OCI-LY3 (cell line): ENCODE measurements at regions not wholly inside any gene's neighbourhood (a gene's known extent, or its start where the extent isn't known, plus 50 kb on each side); places are given as distances from the start of the nearest gene placed in this dataset.

Experiments used
- H2AFZ ChIP-seq: fragments of 200-600, 300-600 bp; shearing (Covaris generic); 2 replicates; pipeline ENCODE4 v1.6.0; 2014; ENCODE audit warnings: antibody characterized with exemption, low read depth, low read length
- H3K27ac ChIP-seq: fragments of 200-600, 300-600 bp; sonication (generic); 2 replicates; pipeline ENCODE4 v1.5.1; 2014; ENCODE audit warnings: mild to moderate bottlenecking, low read length, moderate library complexity, mixed read lengths
- H3K27me3 ChIP-seq: fragments of 200-600, 300-600 bp; sonication (generic); 2 replicates; pipeline ENCODE4 v1.6.1; 2014; ENCODE audit warnings: low read depth, low read length, mixed read lengths
- H3K36me3 ChIP-seq: fragments of 200-600, 300-600 bp; sonication (generic); replicated peaks from 2 replicates; pipeline ENCODE3; 2014; ENCODE audit warnings: low read depth, low read length, mixed read lengths
- H3K4me1 ChIP-seq: fragments of 300-600, 200-600 bp; sonication (generic); 2 replicates; pipeline ENCODE4 v1.6.1; 2014; ENCODE audit warnings: low read length, mixed read lengths
- H3K4me2 ChIP-seq: fragments of 200-600, 300-600 bp; sonication (generic); 2 replicates; pipeline ENCODE4 v1.6.1; 2014; ENCODE audit warnings: low read length, mixed read lengths
- H3K4me3 ChIP-seq: fragments of 300-600, 200-600 bp; sonication (generic); 2 replicates; pipeline ENCODE4 v1.5.1; 2014; ENCODE audit warnings: antibody characterized with exemption, mild to moderate bottlenecking, low read length, moderate library complexity
- H3K79me2 ChIP-seq: fragments of 300-600, 200-600 bp; shearing (Covaris generic); 2 replicates; pipeline ENCODE4 v1.6.1; 2014; ENCODE audit warnings: mild to moderate bottlenecking, low read length, mixed read lengths
- H3K9ac ChIP-seq: fragments of 300-600, 200-600 bp; shearing (Covaris generic); 2 replicates; pipeline ENCODE4 v1.6.0; 2014; ENCODE audit warnings: mild to moderate bottlenecking, low read length, moderate library complexity
- H3K9me3 ChIP-seq: fragments of 200-600, 300-600 bp; shearing (Covaris generic); 2 replicates; pipeline ENCODE4 v1.6.1; 2014; ENCODE audit warnings: low read length, mixed read lengths; ENCODE audit not compliant: insufficient read depth
- H4K20me1 ChIP-seq: fragments of 200-600, 300-600 bp; sonication (generic); 2 replicates; pipeline ENCODE4 v1.6.1; 2016; ENCODE audit warnings: low read length, mixed read lengths; ENCODE audit not compliant: insufficient read depth
- EZH2phosphoT487 ChIP-seq: fragments of 200-600 bp; shearing (Covaris generic); IDR thresholded peaks from 2 replicates; pipeline ENCODE4 v1.6.1; 2018; ENCODE audit warnings: antibody characterized with exemption, mixed run types, low read depth
- TF ChIP-seq, protein P1 (sequence below): fragments of 200-600, 300-600 bp; sonication (generic); IDR thresholded peaks from 2 replicates; pipeline ENCODE4 v1.5.1; 2014; ENCODE audit warnings: antibody characterized with exemption, low read length, low read depth

DNA sequence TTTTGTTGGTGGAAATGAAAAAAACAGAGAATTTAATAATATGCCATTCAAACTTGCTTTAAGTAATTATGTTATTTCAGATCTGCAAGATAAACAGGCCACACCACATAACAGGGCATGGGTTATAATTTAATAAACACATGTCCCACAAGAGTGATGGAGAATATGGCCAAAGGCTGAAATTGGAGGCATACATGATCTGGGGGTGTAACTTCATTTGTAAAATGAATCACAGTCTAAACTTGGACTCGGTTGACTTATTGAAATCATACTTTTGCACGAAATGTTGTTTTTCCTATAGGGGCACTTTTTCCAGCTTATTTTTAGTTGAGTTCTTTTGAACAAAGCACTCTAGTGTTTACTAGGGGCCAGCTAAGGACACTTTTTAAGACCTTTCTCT, 151.6 kb downstream of the TMEM26 start:
- Histone ChIP-seq H3K4me3 (no peak overlapping the region), H4K20me1 (no peaks in the 10 kb centered on the region), H3K4me2 (no peak overlapping the region), H3K9ac (no peak overlapping the region), H3K27me3 (no peaks in the 10 kb centered on the region), H3K36me3 (no peaks in the 10 kb centered on the region), H3K4me1 (peaks cover 5% of the 10 kb centered on the region; the same call in 1 of the 2 replicates), H3K79me2 (no peaks in the 10 kb centered on the region), H3K9me3 (no peaks in the 10 kb centered on the region), H2AFZ (no peak overlapping the region), H3K27ac (no peak overlapping the region)
- TF ChIP-seq, protein P1, sequence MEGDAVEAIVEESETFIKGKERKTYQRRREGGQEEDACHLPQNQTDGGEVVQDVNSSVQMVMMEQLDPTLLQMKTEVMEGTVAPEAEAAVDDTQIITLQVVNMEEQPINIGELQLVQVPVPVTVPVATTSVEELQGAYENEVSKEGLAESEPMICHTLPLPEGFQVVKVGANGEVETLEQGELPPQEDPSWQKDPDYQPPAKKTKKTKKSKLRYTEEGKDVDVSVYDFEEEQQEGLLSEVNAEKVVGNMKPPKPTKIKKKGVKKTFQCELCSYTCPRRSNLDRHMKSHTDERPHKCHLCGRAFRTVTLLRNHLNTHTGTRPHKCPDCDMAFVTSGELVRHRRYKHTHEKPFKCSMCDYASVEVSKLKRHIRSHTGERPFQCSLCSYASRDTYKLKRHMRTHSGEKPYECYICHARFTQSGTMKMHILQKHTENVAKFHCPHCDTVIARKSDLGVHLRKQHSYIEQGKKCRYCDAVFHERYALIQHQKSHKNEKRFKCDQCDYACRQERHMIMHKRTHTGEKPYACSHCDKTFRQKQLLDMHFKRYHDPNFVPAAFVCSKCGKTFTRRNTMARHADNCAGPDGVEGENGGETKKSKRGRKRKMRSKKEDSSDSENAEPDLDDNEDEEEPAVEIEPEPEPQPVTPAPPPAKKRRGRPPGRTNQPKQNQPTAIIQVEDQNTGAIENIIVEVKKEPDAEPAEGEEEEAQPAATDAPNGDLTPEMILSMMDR: no peak
- TF ChIP-seq EZH2phosphoT487: no peak

DNA sequence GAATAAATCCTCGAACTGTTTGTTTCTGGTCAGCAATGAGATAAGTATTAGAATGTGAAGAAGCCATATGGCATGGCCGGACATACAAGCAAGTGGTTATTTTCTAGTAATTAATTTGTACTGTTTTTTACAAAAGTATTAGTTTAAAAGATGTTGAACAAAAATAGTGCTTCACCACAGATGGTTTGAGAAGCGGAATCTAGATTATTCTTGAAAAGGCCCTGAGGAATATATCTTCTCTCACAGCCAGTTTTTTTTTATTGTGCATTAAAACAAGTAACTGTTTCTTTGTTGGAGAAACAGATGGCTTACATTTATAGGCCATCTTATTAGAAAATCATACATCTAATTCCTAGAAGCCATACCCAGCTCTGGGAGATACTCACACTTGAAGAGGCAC, 153.3 kb downstream of the TMEM26 start:
- Histone ChIP-seq H3K9ac (no peak overlapping the region), H3K4me1 (peaks cover 5% of the 10 kb centered on the region; the same call in 1 of the 2 replicates), H3K9me3 (no peaks in the 10 kb centered on the region), H3K4me3 (no peak overlapping the region), H2AFZ (no peak overlapping the region), H3K79me2 (no peaks in the 10 kb centered on the region), H3K27ac (no peak overlapping the region), H3K4me2 (no peak overlapping the region), H4K20me1 (no peaks in the 10 kb centered on the region), H3K36me3 (no peaks in the 10 kb centered on the region), H3K27me3 (no peaks in the 10 kb centered on the region)
- TF ChIP-seq, protein P1: no peak
- no peak for TF ChIP-seq EZH2phosphoT487

DNA sequence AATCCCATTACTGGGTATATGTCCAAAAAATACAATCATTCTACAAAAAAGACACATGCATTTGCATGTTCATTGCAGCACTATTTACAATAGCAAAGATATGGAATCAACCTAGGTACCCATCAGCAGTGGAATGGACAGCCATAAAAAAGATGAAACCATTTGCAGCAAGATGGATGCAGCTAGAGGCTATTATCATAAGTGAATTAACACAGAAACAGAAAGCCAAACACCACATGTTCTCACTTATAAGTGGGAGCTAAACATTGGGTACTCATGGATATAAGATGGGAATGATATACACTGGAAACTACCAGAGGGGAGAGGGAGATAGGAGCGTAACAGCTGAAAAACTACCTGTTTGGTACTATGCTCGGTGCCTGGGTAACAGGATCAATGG, 154.0 kb downstream of the TMEM26 start:
- TF ChIP-seq, protein P1: no peak
- no peak for TF ChIP-seq EZH2phosphoT487
- no peak overlapping the region for H3K4me2 ChIP-seq
- no peaks in the 10 kb centered on the region for H3K36me3 ChIP-seq
- H3K9me3 ChIP-seq: no peaks in the 10 kb centered on the region
- H3K4me3 ChIP-seq: no peak overlapping the region
- H4K20me1 ChIP-seq: no peaks in the 10 kb centered on the region
- no peaks in the 10 kb centered on the region for H3K27me3 ChIP-seq
- H2AFZ ChIP-seq: no peak overlapping the region
- H3K79me2 ChIP-seq: no peaks in the 10 kb centered on the region
- H3K27ac ChIP-seq: no peak overlapping the region
- H3K9ac ChIP-seq: no peak overlapping the region
- H3K4me1 ChIP-seq: peaks cover 2% of the 10 kb centered on the region; the same call in 1 of the 2 replicates

DNA sequence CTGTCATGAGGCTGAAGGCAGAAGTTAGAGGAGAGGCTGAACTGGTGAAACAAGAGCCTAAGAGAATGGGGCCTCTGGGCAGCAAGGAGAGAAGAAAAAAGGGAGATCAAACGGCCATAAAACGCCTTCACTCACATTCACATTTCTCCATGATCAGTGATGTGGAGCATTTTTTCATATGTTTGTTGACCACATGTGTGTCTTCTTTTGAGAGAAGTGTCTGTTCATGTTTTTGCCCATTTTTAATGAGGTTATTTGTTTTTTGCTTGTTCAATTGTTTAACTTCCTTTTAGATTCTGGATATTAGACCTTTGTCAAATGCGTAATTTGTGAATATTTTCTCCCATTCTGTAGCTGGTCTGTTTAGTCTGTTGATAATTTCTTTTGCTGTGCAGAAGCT, 155.0 kb downstream of the TMEM26 start:
- Histone ChIP-seq H3K9ac (no peak overlapping the region), H3K4me1 (no peaks in the 10 kb centered on the region), H3K4me3 (no peak overlapping the region), H3K27ac (no peak overlapping the region), H4K20me1 (no peaks in the 10 kb centered on the region), H3K27me3 (no peaks in the 10 kb centered on the region), H2AFZ (no peak overlapping the region), H3K4me2 (no peak overlapping the region), H3K36me3 (no peaks in the 10 kb centered on the region), H3K9me3 (no peaks in the 10 kb centered on the region), H3K79me2 (no peaks in the 10 kb centered on the region)
- TF ChIP-seq, protein P1: no peak
- no peak for TF ChIP-seq EZH2phosphoT487
